BJ (cell line): ENCODE measurements at regions not wholly inside any gene's neighbourhood (a gene's known extent, or its start where the extent isn't known, plus 50 kb on each side); places are given as distances from the start of the nearest gene placed in this dataset.
"Not testable (repeated sequence)": the region's sequence is repeated elsewhere in the genome, so short reads cannot be mapped to it uniquely, and the experiment has no call there.

Source experiments
- CTCF ChIA-PET: fragments of 350-600 bp; formaldehyde crosslinking; extraction: SDS; loops from one replicate; lab custom pipeline; 2021; ENCODE audit warnings: antibody characterized with exemption, inconsistent platforms; lab: Yijun Ruan, JAX
- POLR2A ChIA-PET: fragments of 300-600 bp; sonication (Branson Sonifier 250); formaldehyde crosslinking; extraction: SDS; loops from one replicate; lab custom pipeline; 2021; ENCODE audit warnings: antibody characterized with exemption; lab: Charles Lee
- DNase-seq: peaks from one replicate; pipeline ENCODE4 v3.0.0-alpha.2; 2011; ENCODE audit warnings: low read depth
- H3K27me3 ChIP-seq: 2 replicates; pipeline ENCODE4 v1.6.0; 2011; ENCODE audit warnings: low read length; ENCODE audit not compliant: control insufficient read depth, insufficient read depth
- H3K36me3 ChIP-seq: 2 replicates; pipeline ENCODE4 v1.5.1; 2011; ENCODE audit warnings: low read length; ENCODE audit not compliant: control insufficient read depth, insufficient read depth
- H3K4me3 ChIP-seq: 2 replicates; pipeline ENCODE4 v1.5.1; 2011; ENCODE audit warnings: low read depth, mild to moderate bottlenecking, control low read depth, low read length
- CTCF ChIP-seq: IDR thresholded peaks from 2 replicates; pipeline ENCODE4 v1.5.1; 2011; ENCODE audit warnings: low read depth, mild to moderate bottlenecking, control low read depth, inconsistent platforms, low read length, moderate library complexity; ENCODE audit not compliant: insufficient read depth

GRCh38 chr6:159414711-159415110 lies 245.5 kb downstream of the FNDC1 start:
- CTCF ChIA-PET, result interaction anchor here (0.6 to 1.5 kb wide), 2 partner anchors 15 to 241 kb away, joined by 3 to 4 read pairs; no protein-coding TSS in a partner anchor
- DNase-seq, result no peak
- POLR2A ChIA-PET, result no interaction called here
- no peaks in the 10 kb centered on the region for H3K27me3 ChIP-seq
- no peaks in the 10 kb centered on the region for H3K36me3 ChIP-seq
- TF ChIP-seq CTCF, result no peak
- H3K4me3 ChIP-seq, result no peak overlapping the region

GRCh38 chr6:159407211-159407780 lies 238.1 kb downstream of the FNDC1 start:
- H3K27me3 ChIP-seq, H3K4me3 ChIP-seq, DNase-seq, POLR2A ChIA-PET, H3K36me3 ChIP-seq: not testable (repeated sequence)
- CTCF ChIA-PET, result interaction anchor here (0.6 kb wide), 1 partner anchor 74 kb away, joined by 3 read pairs; no protein-coding TSS in a partner anchor

DNA sequence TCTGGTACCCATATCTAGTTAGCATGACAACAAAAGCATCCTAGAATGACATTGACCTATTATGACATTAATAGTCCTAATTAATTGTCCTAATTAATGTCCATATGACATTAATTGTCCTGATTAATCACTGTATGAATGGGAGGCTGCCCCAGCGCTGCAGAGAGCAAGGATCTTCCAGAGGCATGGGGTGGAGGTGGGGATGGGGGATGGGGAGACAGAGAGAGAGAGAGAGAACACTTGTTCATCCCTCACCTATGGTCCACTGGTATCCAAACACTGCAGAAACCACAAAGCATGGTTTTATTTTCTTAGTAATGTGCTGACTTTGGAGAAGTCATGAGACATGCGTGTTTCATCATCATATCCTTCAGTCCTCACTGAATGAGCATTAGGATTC lies 235.1 kb downstream of the FNDC1 start:
- DNase-seq, result no peak
- no peak for TF ChIP-seq CTCF
- POLR2A ChIA-PET, result no interaction called here
- Histone ChIP-seq H3K36me3 (no peaks in the 10 kb centered on the region), H3K4me3 (no peak overlapping the region), H3K27me3 (no peaks in the 10 kb centered on the region)
- CTCF ChIA-PET, result interaction anchor here (0.7 kb wide), 1 partner anchor 733 kb away, joined by 3 read pairs; no protein-coding TSS in a partner anchor

DNA sequence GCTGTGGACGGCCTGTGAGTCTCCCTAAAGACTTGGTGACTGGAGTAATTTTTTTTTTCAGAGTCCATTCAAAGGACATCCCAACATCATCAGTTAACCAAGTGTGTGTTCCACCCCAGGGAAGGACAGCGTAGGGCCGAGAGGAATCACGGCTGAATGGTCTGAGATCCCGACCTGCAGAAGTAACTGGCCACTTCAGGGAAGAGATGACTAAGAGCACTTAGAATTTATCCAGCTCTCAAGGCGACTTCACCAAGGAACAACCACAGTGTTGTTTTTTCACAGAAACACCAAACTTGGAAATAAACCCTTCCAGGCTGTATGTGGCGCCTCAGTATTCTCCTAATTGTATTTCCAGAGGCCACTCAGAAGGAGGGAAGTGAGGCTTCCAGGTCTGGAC lies 231.6 kb downstream of the FNDC1 start:
- Histone ChIP-seq H3K4me3 (no peak overlapping the region), H3K27me3 (no peaks in the 10 kb centered on the region), H3K36me3 (no peaks in the 10 kb centered on the region)
- CTCF ChIA-PET, result no interaction called here
- TF ChIP-seq CTCF, result no peak
- no peak for DNase-seq
- POLR2A ChIA-PET, result no interaction called here

GRCh38 chr6:159399751-159400221 lies 230.6 kb downstream of the FNDC1 start:
- TF ChIP-seq CTCF, result no peak
- H3K36me3 ChIP-seq, result no peaks in the 10 kb centered on the region
- POLR2A ChIA-PET, result no interaction called here
- no peaks in the 10 kb centered on the region for H3K27me3 ChIP-seq
- CTCF ChIA-PET, result no interaction called here
- no peak overlapping the region for H3K4me3 ChIP-seq
- no peak for DNase-seq

GRCh38 chr6:159398633-159399032 lies 229.4 kb downstream of the FNDC1 start:
- ChIA-PET POLR2A (interaction anchor here (0.6 kb wide), 1 partner anchor 69 kb away, joined by 5 read pairs; no protein-coding TSS in a partner anchor), CTCF (no interaction called here)
- no peaks in the 10 kb centered on the region for H3K27me3 ChIP-seq
- TF ChIP-seq CTCF, result no peak
- no peak overlapping the region for H3K4me3 ChIP-seq
- no peak for DNase-seq
- no peaks in the 10 kb centered on the region for H3K36me3 ChIP-seq
